ENCODE measurements at regions not wholly inside any gene's neighbourhood (a gene's known extent, or its start where the extent isn't known, plus 50 kb on each side); places are given as distances from the start of the nearest gene placed in this dataset.
"Not testable (repeated sequence)": the region's sequence is repeated elsewhere in the genome, so short reads cannot be mapped to it uniquely, and the experiment has no call there.

GRCh38 chr5:156223547-156223946, 103.4 kb upstream of the SGCD start (continued):
- TF ChIP-seq ZMAT4 (CRISPR knock-in tag; IDR thresholded peaks at IDR 0.05) (no peak), ZNF396 (CRISPR knock-in tag; IDR thresholded peaks at IDR 0.05; ENCODE audit: borderline replicate concordance) (no peak)
- TF ChIP-seq, protein P1, sequence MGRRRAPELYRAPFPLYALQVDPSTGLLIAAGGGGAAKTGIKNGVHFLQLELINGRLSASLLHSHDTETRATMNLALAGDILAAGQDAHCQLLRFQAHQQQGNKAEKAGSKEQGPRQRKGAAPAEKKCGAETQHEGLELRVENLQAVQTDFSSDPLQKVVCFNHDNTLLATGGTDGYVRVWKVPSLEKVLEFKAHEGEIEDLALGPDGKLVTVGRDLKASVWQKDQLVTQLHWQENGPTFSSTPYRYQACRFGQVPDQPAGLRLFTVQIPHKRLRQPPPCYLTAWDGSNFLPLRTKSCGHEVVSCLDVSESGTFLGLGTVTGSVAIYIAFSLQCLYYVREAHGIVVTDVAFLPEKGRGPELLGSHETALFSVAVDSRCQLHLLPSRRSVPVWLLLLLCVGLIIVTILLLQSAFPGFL (CRISPR knock-in tag; IDR thresholded peaks at IDR 0.05; ENCODE audit: borderline replicate concordance) = no peak

DNA sequence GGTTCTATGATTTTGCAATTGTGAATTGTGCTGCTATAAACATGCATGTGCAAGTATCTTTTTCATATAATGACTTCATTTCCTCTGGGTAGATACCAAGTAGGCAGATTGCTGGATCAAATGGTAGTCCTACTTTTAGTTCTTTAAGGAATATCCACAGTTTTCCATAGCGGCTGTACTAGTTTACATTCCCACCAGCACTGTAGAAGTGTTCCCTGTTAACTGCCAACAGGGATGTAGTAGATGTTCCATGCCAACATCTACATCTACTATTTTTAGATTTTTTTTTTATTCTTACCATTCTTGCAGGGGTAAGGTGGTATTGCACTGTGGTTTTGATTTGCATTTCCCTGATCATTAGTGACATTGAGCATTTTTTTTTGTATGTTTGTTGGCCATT, 100.5 kb upstream of the SGCD start:
- CTCF ChIA-PET, POLR2A ChIA-PET, ATAC-seq: not testable (repeated sequence)

GRCh38 chr5:156230887-156231286, 96.1 kb upstream of the SGCD start:
- ChIA-PET POLR2A (no interaction called here), CTCF (no interaction called here)
- TF ChIP-seq SMAD3 (CRISPR knock-in tag; IDR thresholded peaks at IDR 0.05; ENCODE audit: borderline replicate concordance) (no peak), ZNF416 (CRISPR knock-in tag; IDR thresholded peaks at IDR 0.05) (no peak), ZSCAN18 (CRISPR knock-in tag; IDR thresholded peaks at IDR 0.05) (no peak), AFF4 (CRISPR knock-in tag; IDR thresholded peaks at IDR 0.05; ENCODE audit: borderline replicate concordance) (no peak), ELF4 (CRISPR knock-in tag; IDR thresholded peaks at IDR 0.05; ENCODE audit: low read depth) (no peak), ZBTB21 (CRISPR knock-in tag; IDR thresholded peaks at IDR 0.05; ENCODE audit: borderline replicate concordance) (no peak), ZNF121 (CRISPR knock-in tag; IDR thresholded peaks at IDR 0.05) (no peak)
- TF ChIP-seq, protein P2, sequence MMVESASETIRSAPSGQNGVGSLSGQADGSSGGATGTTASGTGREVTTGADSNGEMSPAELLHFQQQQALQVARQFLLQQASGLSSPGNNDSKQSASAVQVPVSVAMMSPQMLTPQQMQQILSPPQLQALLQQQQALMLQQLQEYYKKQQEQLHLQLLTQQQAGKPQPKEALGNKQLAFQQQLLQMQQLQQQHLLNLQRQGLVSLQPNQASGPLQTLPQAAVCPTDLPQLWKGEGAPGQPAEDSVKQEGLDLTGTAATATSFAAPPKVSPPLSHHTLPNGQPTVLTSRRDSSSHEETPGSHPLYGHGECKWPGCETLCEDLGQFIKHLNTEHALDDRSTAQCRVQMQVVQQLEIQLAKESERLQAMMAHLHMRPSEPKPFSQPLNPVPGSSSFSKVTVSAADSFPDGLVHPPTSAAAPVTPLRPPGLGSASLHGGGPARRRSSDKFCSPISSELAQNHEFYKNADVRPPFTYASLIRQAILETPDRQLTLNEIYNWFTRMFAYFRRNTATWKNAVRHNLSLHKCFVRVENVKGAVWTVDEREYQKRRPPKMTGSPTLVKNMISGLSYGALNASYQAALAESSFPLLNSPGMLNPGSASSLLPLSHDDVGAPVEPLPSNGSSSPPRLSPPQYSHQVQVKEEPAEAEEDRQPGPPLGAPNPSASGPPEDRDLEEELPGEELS (CRISPR knock-in tag; IDR thresholded peaks at IDR 0.05) = no peak
- Mint-ChIP-seq H3K4me3 (no peak overlapping the region), H3K4me1 (no peaks in the 10 kb centered on the region), H3K36me3 (no peaks in the 10 kb centered on the region), H3K27ac (no peak overlapping the region), H3K9me3 (peaks cover 13% of the 10 kb centered on the region), H3K27me3 (ENCODE audit: low read depth) (no peaks in the 10 kb centered on the region)
- DNase-seq (ENCODE audit: low spot score) = no peak
- ATAC-seq = no peak

More for the DNA sequence above, 100.5 kb upstream of the SGCD start:
- not testable (repeated sequence) for DNase-seq (ENCODE audit: low spot score); H3K27ac Mint-ChIP-seq; H3K4me3 Mint-ChIP-seq; H3K27me3 Mint-ChIP-seq (ENCODE audit: low read depth); H3K36me3 Mint-ChIP-seq; H3K4me1 Mint-ChIP-seq
- peaks cover 13% of the 10 kb centered on the region for H3K9me3 Mint-ChIP-seq
